HEK293 (cell line): ENCODE measurements at regions not wholly inside any gene's neighbourhood (a gene's known extent, or its start where the extent isn't known, plus 50 kb on each side); places are given as distances from the start of the nearest gene placed in this dataset.

Source experiments
- PRDM4 ChIP-seq: fragments of 450-650 bp; formaldehyde crosslinking; IDR thresholded peaks from 2 replicates; pipeline ENCODE4 v1.5.1; 2017; ENCODE audit warnings: missing biosample characterization, missing genetic modification characterization
- YY2 ChIP-seq: fragments of 450-650 bp; formaldehyde crosslinking; IDR thresholded peaks from 2 replicates; pipeline ENCODE4 v1.5.1; 2016; ENCODE audit warnings: missing biosample characterization, missing genetic modification characterization
- ZEB2 ChIP-seq: fragments of 450-650 bp; formaldehyde crosslinking; IDR thresholded peaks from 2 replicates; pipeline ENCODE4 v1.5.1; 2016; ENCODE audit warnings: missing biosample characterization, missing genetic modification characterization
- ZFP41 ChIP-seq: fragments of 450-650 bp; formaldehyde crosslinking; IDR thresholded peaks from 2 replicates; pipeline ENCODE4 v1.5.1; 2016; ENCODE audit warnings: missing biosample characterization, missing genetic modification characterization, borderline replicate concordance
- ZSCAN5A ChIP-seq: fragments of 450-650 bp; formaldehyde crosslinking; IDR thresholded peaks from 2 replicates; pipeline ENCODE4 v1.5.1; 2016; ENCODE audit warnings: missing biosample characterization, missing genetic modification characterization
- TF ChIP-seq, protein P1 (sequence below): fragments of 450-650 bp; formaldehyde crosslinking; IDR thresholded peaks from 2 replicates; pipeline ENCODE4 v1.5.1; 2016; ENCODE audit warnings: missing biosample characterization, missing genetic modification characterization
- TF ChIP-seq, protein P2 (sequence below): fragments of 450-650 bp; formaldehyde crosslinking; IDR thresholded peaks from 2 replicates; pipeline ENCODE4 v1.5.1; 2016; ENCODE audit warnings: missing biosample characterization, missing genetic modification characterization

DNA sequence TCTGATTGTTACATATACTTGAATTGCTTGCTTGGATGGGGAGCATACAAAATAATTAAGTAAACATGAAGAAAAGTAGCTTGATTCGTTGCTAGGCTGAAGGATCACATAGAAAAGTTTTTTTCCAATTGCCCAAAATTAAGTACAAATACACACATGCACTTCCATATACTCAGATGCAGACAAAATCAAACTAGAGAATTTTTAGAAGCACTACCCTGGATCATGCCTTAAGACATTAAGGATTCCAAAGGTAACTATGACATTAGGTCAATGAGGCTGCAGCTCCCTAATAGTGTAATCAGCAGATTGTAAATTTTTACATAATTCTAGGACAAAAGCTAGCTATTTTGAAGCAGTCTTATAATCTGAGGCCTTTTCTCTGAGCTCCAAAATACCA, 216.9 kb upstream of the TMEM161B start:
- TF ChIP-seq ZFP41 (tag by site-specific recombination) (no peak), ZEB2 (tag by site-specific recombination) (no peak), YY2 (no peak), PRDM4 (tag by site-specific recombination) (no peak), ZSCAN5A (no peak)
- TF ChIP-seq, protein P1, sequence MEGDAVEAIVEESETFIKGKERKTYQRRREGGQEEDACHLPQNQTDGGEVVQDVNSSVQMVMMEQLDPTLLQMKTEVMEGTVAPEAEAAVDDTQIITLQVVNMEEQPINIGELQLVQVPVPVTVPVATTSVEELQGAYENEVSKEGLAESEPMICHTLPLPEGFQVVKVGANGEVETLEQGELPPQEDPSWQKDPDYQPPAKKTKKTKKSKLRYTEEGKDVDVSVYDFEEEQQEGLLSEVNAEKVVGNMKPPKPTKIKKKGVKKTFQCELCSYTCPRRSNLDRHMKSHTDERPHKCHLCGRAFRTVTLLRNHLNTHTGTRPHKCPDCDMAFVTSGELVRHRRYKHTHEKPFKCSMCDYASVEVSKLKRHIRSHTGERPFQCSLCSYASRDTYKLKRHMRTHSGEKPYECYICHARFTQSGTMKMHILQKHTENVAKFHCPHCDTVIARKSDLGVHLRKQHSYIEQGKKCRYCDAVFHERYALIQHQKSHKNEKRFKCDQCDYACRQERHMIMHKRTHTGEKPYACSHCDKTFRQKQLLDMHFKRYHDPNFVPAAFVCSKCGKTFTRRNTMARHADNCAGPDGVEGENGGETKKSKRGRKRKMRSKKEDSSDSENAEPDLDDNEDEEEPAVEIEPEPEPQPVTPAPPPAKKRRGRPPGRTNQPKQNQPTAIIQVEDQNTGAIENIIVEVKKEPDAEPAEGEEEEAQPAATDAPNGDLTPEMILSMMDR (tag by site-specific recombination): no peak
- TF ChIP-seq, protein P2, sequence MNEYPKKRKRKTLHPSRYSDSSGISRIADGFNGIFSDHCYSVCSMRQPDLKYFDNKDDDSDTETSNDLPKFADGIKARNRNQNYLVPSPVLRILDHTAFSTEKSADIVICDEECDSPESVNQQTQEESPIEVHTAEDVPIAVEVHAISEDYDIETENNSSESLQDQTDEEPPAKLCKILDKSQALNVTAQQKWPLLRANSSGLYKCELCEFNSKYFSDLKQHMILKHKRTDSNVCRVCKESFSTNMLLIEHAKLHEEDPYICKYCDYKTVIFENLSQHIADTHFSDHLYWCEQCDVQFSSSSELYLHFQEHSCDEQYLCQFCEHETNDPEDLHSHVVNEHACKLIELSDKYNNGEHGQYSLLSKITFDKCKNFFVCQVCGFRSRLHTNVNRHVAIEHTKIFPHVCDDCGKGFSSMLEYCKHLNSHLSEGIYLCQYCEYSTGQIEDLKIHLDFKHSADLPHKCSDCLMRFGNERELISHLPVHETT (tag by site-specific recombination): no peak
